ENCODE measurements at regions not wholly inside any gene's neighbourhood (a gene's known extent, or its start where the extent isn't known, plus 50 kb on each side); places are given as distances from the start of the nearest gene placed in this dataset.
A peak's percentile ranks its signal among the peaks of the same experiment; 100 is the strongest.

GRCh38 chr7:25894902-25895791 is 256.9 kb upstream of the NFE2L3 start:
- TF ChIP-seq POLR2A (IDR thresholded peaks at IDR 0.05) (no peak), CTCF (IDR thresholded peaks at IDR 0.05) (peak; percentile 52 to 70 (median 59))
